ENCODE measurements at regions not wholly inside any gene's neighbourhood (a gene's known extent, or its start where the extent isn't known, plus 50 kb on each side); places are given as distances from the start of the nearest gene placed in this dataset.
A peak's percentile ranks its signal among the peaks of the same experiment; 100 is the strongest.

DNA sequence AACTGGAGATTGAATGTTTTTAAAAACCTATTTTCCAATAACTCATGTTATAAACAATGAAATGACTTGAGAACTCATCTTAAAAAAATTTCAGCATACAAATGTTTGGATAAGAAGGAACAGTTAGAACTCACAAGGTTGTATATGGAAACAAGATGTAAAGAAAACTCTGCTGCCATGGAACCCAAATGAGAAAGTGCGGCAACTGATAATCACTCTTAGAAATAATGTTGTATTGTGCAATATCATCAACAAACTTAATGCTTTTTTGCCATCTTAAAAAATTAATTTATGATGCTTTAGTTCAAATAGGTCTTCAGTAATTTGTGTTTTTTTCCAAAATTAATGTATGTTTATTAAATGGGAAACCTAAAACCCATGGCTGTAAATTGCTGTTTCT lies 461.1 kb upstream of the NCAM2 start:
- H3K4me1 ChIP-seq (ENCODE audit: low read depth), result no peaks in the 10 kb centered on the region
- no peak for ATAC-seq
- H3K9me3 ChIP-seq, result no peaks in the 10 kb centered on the region
- H3K36me3 ChIP-seq (ENCODE audit: low read depth), result no peaks in the 10 kb centered on the region
- intact Hi-C loops (cut with DNase I, micrococcal nuclease), result no loop called here
- TF ChIP-seq, protein P1, sequence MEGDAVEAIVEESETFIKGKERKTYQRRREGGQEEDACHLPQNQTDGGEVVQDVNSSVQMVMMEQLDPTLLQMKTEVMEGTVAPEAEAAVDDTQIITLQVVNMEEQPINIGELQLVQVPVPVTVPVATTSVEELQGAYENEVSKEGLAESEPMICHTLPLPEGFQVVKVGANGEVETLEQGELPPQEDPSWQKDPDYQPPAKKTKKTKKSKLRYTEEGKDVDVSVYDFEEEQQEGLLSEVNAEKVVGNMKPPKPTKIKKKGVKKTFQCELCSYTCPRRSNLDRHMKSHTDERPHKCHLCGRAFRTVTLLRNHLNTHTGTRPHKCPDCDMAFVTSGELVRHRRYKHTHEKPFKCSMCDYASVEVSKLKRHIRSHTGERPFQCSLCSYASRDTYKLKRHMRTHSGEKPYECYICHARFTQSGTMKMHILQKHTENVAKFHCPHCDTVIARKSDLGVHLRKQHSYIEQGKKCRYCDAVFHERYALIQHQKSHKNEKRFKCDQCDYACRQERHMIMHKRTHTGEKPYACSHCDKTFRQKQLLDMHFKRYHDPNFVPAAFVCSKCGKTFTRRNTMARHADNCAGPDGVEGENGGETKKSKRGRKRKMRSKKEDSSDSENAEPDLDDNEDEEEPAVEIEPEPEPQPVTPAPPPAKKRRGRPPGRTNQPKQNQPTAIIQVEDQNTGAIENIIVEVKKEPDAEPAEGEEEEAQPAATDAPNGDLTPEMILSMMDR (IDR thresholded peaks at IDR 0.05), result no peak
- H3K4me3 ChIP-seq, result no peak overlapping the region
- DNase-seq, result no peak

GRCh38 chr21:20538039-20538658 lies 460.1 kb upstream of the NCAM2 start:
- intact Hi-C loops (cut with DNase I, micrococcal nuclease), result no loop called here
- ATAC-seq, result no peak
- Histone ChIP-seq H3K36me3 (ENCODE audit: low read depth) (no peaks in the 10 kb centered on the region), H3K4me3 (no peak overlapping the region), H3K4me1 (ENCODE audit: low read depth) (no peaks in the 10 kb centered on the region), H3K9me3 (no peaks in the 10 kb centered on the region)
- TF ChIP-seq, protein P1 (IDR thresholded peaks at IDR 0.05), result no peak
- DNase-seq, result peak in 1 of 3 donors; percentile 21

DNA sequence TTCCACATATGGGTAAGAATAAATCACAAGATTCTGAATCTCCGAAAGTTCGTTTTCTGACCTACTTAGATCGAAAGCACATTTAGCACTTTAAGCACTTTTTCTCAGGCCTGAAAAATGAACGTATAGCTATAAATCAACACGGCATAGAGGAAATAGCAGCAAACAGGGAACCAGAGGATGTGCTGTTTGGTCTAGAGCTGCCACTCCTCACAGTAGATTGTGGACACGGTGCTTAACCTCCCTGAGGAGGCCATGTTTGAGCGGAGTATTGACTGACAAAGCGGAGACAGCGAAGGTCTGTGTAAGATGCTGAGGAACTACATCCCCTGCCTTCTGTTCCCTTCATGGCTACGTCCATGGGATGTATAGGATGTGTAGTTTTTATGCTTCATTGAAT lies 452.8 kb upstream of the NCAM2 start:
- DNase-seq (no peak), ATAC-seq (no peak)
- no peaks in the 10 kb centered on the region for H3K36me3 ChIP-seq (ENCODE audit: low read depth)
- TF ChIP-seq, protein P1 (IDR thresholded peaks at IDR 0.05), result no peak
- intact Hi-C loops (cut with DNase I, micrococcal nuclease), result no loop called here
- H3K4me1 ChIP-seq (ENCODE audit: low read depth), result no peaks in the 10 kb centered on the region
- no peak overlapping the region for H3K4me3 ChIP-seq
- H3K9me3 ChIP-seq, result peaks cover 3% of the 10 kb centered on the region

- no peaks in the 10 kb centered on the region for H3K36me3 ChIP-seq (ENCODE audit: low read depth)
- no peak for ATAC-seq
- intact Hi-C loops (cut with DNase I, micrococcal nuclease), result no loop called here
Observed at GRCh38 chr21:20551939-20552338, 446.3 kb upstream of the NCAM2 start.

DNA sequence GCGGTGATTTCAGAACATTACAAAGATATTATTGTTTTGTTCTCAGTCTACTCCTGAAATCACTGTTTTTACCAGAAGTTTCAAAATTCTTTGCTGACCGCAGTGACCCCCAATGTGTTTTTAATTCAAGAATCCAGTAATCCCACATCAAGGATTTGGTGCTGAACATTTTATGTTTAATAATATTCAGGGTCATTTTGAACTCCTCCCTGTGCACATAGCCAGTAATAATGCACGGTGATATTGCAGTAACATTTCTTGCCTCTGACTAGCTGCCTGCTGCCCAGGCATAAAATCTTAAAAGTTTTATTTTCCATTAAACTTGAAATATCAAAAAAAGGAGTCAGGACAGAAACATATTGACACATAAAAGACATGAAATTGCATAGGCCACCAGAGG lies 443.4 kb upstream of the NCAM2 start:
- DNase-seq (no peak), ATAC-seq (no peak)
- peaks cover 3% of the 10 kb centered on the region for H3K9me3 ChIP-seq
- intact Hi-C loops (cut with DNase I, micrococcal nuclease), result no loop called here
- H3K4me1 ChIP-seq (ENCODE audit: low read depth), result no peaks in the 10 kb centered on the region
- H3K4me3 ChIP-seq, result no peak overlapping the region
- TF ChIP-seq, protein P1 (IDR thresholded peaks at IDR 0.05), result no peak
- H3K36me3 ChIP-seq (ENCODE audit: low read depth), result no peaks in the 10 kb centered on the region

More at GRCh38 chr21:20551939-20552338, 446.3 kb upstream of the NCAM2 start:
- no peaks in the 10 kb centered on the region for H3K4me1 ChIP-seq (ENCODE audit: low read depth)
- DNase-seq, result no peak
- TF ChIP-seq, protein P1 (IDR thresholded peaks at IDR 0.05), result no peak
- H3K9me3 ChIP-seq, result peaks cover 3% of the 10 kb centered on the region
- H3K4me3 ChIP-seq, result no peak overlapping the region

- ATAC-seq, result no peak
- Histone ChIP-seq H3K4me1 (ENCODE audit: low read depth) (no peaks in the 10 kb centered on the region), H3K4me3 (no peak overlapping the region), H3K9me3 (no peaks in the 10 kb centered on the region), H3K36me3 (ENCODE audit: low read depth) (no peaks in the 10 kb centered on the region)
- TF ChIP-seq, protein P1 (IDR thresholded peaks at IDR 0.05), result no peak
- peak in 1 of 3 donors; percentile 4 for DNase-seq
- intact Hi-C loops (cut with DNase I, micrococcal nuclease), result no loop called here
Observed at GRCh38 chr21:20570824-20571232, 427.4 kb upstream of the NCAM2 start.
